ENCODE measurements at regions not wholly inside any gene's neighbourhood (a gene's known extent, or its start where the extent isn't known, plus 50 kb on each side); places are given as distances from the start of the nearest gene placed in this dataset.

GRCh38 chr2:8197825-8198224 lies 484.0 kb upstream of the ID2 start:
- TF ChIP-seq POLR2A (IDR thresholded peaks at IDR 0.05) (no peak), CTCF (IDR thresholded peaks at IDR 0.05) (no peak)
